Panc1 (cell line): ENCODE measurements at regions not wholly inside any gene's neighbourhood (a gene's known extent, or its start where the extent isn't known, plus 50 kb on each side); places are given as distances from the start of the nearest gene placed in this dataset.

ENCODE experiments used
- CTCF ChIP-seq: fragments of 450-650 bp; IDR thresholded peaks from 2 replicates; pipeline ENCODE4 v1.5.1; 2017; ENCODE audit warnings: mild to moderate bottlenecking
- POLR2AphosphoS5 ChIP-seq: IDR thresholded peaks from 2 replicates; pipeline ENCODE4 v1.6.1; 2012; ENCODE audit warnings: mild to moderate bottlenecking, low read depth, low read length, moderate library complexity
- REST ChIP-seq, 2 experiments: IDR thresholded peaks; 2 replicates each; pipeline ENCODE4 v1.6.1; 2011 to 2012; ENCODE audit warnings: low read depth in 2 of 2, control low read depth in 1 of 2, low read length in 1 of 2, mild to moderate bottlenecking in 1 of 2, moderate library complexity in 1 of 2; ENCODE audit not compliant: insufficient read depth in 1 of 2
- SIN3A ChIP-seq: IDR thresholded peaks from 2 replicates; pipeline ENCODE4 v1.6.1; 2012; ENCODE audit warnings: low read depth, mild to moderate bottlenecking, low read length, moderate library complexity, borderline replicate concordance; ENCODE audit not compliant: insufficient read depth
- TCF7L2 ChIP-seq: IDR thresholded peaks from 2 replicates; pipeline ENCODE4 v1.6.1; 2011; ENCODE audit warnings: mild to moderate bottlenecking, low read depth, low read length, inconsistent platforms

- no peak for TF ChIP-seq CTCF
- no peak for TF ChIP-seq POLR2AphosphoS5
- no peak for TF ChIP-seq REST (IDR thresholded peaks at IDR 0.05; ENCODE audit: insufficient read depth in 1 of 2, low read depth in 2 of 2, low read length in 1 of 2)
- no peak for TF ChIP-seq TCF7L2
- no peak for TF ChIP-seq SIN3A
Measured at GRCh38 chr2:128717758-128718710, 399.4 kb upstream of the HS6ST1 start.
